Neural cell (in vitro differentiated cells): ENCODE measurements at regions not wholly inside any gene's neighbourhood (a gene's known extent, or its start where the extent isn't known, plus 50 kb on each side); places are given as distances from the start of the nearest gene placed in this dataset.

Experiments
- H2AFZ ChIP-seq: fragments of 200-600, 300-800 bp; sonication (generic), shearing (Covaris generic); 2 replicates; pipeline ENCODE4 v1.6.0; 2014; ENCODE audit warnings: low read depth, mild to moderate bottlenecking, antibody characterized with exemption, low read length, moderate library complexity
- H3F3A ChIP-seq: fragments of 200-600 bp; shearing (Covaris generic); 2 replicates; pipeline ENCODE4 v1.6.1; 2016; ENCODE audit warnings: mild to moderate bottlenecking, moderate library complexity, mixed read lengths, antibody characterized with exemption, low read length; ENCODE audit not compliant: insufficient read depth, poor library complexity, severe bottlenecking
- H3K27ac ChIP-seq: fragments of 200-600, 300-800 bp; sonication (generic), shearing (Covaris generic); 2 replicates; pipeline ENCODE4 v1.5.1; 2014; ENCODE audit warnings: mild to moderate bottlenecking, low read length, moderate library complexity
- H3K27me3 ChIP-seq: fragments of 300-800, 200-600 bp; sonication (generic), shearing (Covaris generic); 2 replicates; pipeline ENCODE4 v1.6.0; 2014; ENCODE audit warnings: mild to moderate bottlenecking, low read depth, low read length, moderate library complexity; ENCODE audit not compliant: insufficient read depth
- H3K36me3 ChIP-seq: fragments of 300-800, 200-600 bp; sonication (generic), shearing (Covaris generic); 2 replicates; pipeline ENCODE4 v1.5.1; 2014; ENCODE audit warnings: mild to moderate bottlenecking, antibody characterized with exemption, low read length, moderate library complexity; ENCODE audit not compliant: insufficient read depth
- H3K4me2 ChIP-seq: fragments of 300-800, 200-600 bp; sonication (generic), shearing (Covaris generic); 2 replicates; pipeline ENCODE4 v1.6.0; 2014; ENCODE audit warnings: mild to moderate bottlenecking, low read length
- H3K4me3 ChIP-seq: fragments of 300-800, 200-600 bp; sonication (generic), shearing (Covaris generic); 2 replicates; pipeline ENCODE4 v1.5.1; 2014; ENCODE audit warnings: mild to moderate bottlenecking, low read length, moderate library complexity
- H3K79me2 ChIP-seq: fragments of 200-600 bp; shearing (Covaris generic); replicated peaks from 2 replicates; pipeline ENCODE4 v1.6.0; 2014; ENCODE audit warnings: mild to moderate bottlenecking, low read length, moderate library complexity; ENCODE audit not compliant: insufficient read depth
- H3K9ac ChIP-seq: fragments of 300-800, 200-600 bp; sonication (generic), shearing (Covaris generic); 2 replicates; pipeline ENCODE4 v1.6.1; 2016; ENCODE audit warnings: mild to moderate bottlenecking, low read length, mixed read lengths
- H3K9me2 ChIP-seq: fragments of 200-600 bp; shearing (Covaris generic); 2 replicates; pipeline ENCODE4 v1.6.1; 2016; ENCODE audit warnings: mild to moderate bottlenecking, low read length, mixed read lengths; ENCODE audit not compliant: insufficient read depth
- H3K9me3 ChIP-seq: fragments of 200-600, 300-800 bp; sonication (generic), shearing (Covaris generic); 2 replicates; pipeline ENCODE4 v1.6.1; 2016; ENCODE audit warnings: mild to moderate bottlenecking, mixed run types, low read length, moderate library complexity, mixed read lengths
- H4K20me1 ChIP-seq: fragments of 200-600 bp; shearing (Covaris generic); 2 replicates; pipeline ENCODE4 v1.6.1; 2016; ENCODE audit warnings: mild to moderate bottlenecking, mixed run types; ENCODE audit not compliant: insufficient read depth
- CTCF ChIP-seq: fragments of 450-650 bp; IDR thresholded peaks from 2 replicates; pipeline ENCODE4 v1.5.1; 2014; ENCODE audit warnings: antibody characterized with exemption, mild to moderate bottlenecking, moderate library complexity; ENCODE audit not compliant: poor library complexity, severe bottlenecking
- EP300 ChIP-seq: fragments of 450-650 bp; conservative IDR thresholded peaks from 2 replicates; pipeline ENCODE4 v1.6.1; 2014; ENCODE audit warnings: antibody characterized with exemption, mild to moderate bottlenecking, moderate library complexity; ENCODE audit not compliant: poor library complexity, severe bottlenecking
- EZH2 ChIP-seq: fragments of 200-600, 300-800 bp; shearing (Covaris generic), sonication (generic); IDR thresholded peaks from 2 replicates; pipeline ENCODE4 v1.6.1; 2014; ENCODE audit warnings: antibody characterized with exemption, low read length, borderline replicate concordance, mild to moderate bottlenecking; ENCODE audit not compliant: insufficient read depth, poor library complexity, severe bottlenecking
- MXI1 ChIP-seq: fragments of 450-650 bp; conservative IDR thresholded peaks from 2 replicates; pipeline ENCODE4 v1.6.1; 2014; ENCODE audit warnings: antibody characterized with exemption, mild to moderate bottlenecking; ENCODE audit not compliant: poor library complexity, severe bottlenecking
- POLR2AphosphoS5 ChIP-seq: IDR thresholded peaks from 2 replicates; pipeline ENCODE4 v1.6.1; 2012
- RAD21 ChIP-seq: fragments of 450-650 bp; conservative IDR thresholded peaks from 2 replicates; pipeline ENCODE4 v1.6.1; 2014; ENCODE audit warnings: antibody characterized with exemption, mild to moderate bottlenecking, moderate library complexity
- REST ChIP-seq: IDR thresholded peaks from 2 replicates; pipeline ENCODE4 v1.6.1; 2012; ENCODE audit warnings: borderline replicate concordance
- SMC3 ChIP-seq: fragments of 450-650 bp; conservative IDR thresholded peaks from 2 replicates; pipeline ENCODE4 v1.6.1; 2014; ENCODE audit warnings: antibody characterized with exemption, mild to moderate bottlenecking, moderate library complexity; ENCODE audit not compliant: poor library complexity
- TAF1 ChIP-seq: IDR thresholded peaks from 2 replicates; pipeline ENCODE4 v1.6.1; 2012; ENCODE audit warnings: low read depth

GRCh38 chr2:226172309-226172708 is 627.3 kb downstream of the IRS1 start:
- H3K27ac ChIP-seq, result no peak overlapping the region
- H3K9me3 ChIP-seq, result no peaks in the 10 kb centered on the region
- H3K4me2 ChIP-seq, result no peak overlapping the region
- H3K36me3 ChIP-seq, result no peaks in the 10 kb centered on the region
- no peaks in the 10 kb centered on the region for H3K9me2 ChIP-seq
- no peaks in the 10 kb centered on the region for H3F3A ChIP-seq
- no peaks in the 10 kb centered on the region for H3K79me2 ChIP-seq
- TF ChIP-seq CTCF, result no peak
- no peak for TF ChIP-seq RAD21
- TF ChIP-seq SMC3, result no peak
- no peak for TF ChIP-seq EP300
- TF ChIP-seq EZH2, result no peak
- no peak for TF ChIP-seq REST
- no peak for TF ChIP-seq TAF1
- no peak for TF ChIP-seq POLR2AphosphoS5
- no peak for TF ChIP-seq MXI1
- no peak overlapping the region for H3K9ac ChIP-seq
- H4K20me1 ChIP-seq, result no peaks in the 10 kb centered on the region
- H3K4me3 ChIP-seq, result no peak overlapping the region
- H3K27me3 ChIP-seq, result no peaks in the 10 kb centered on the region
- no peak overlapping the region for H2AFZ ChIP-seq

- H3K9ac ChIP-seq, result no peak overlapping the region
- H3K79me2 ChIP-seq, result no peaks in the 10 kb centered on the region
- no peak overlapping the region for H3K27ac ChIP-seq
- H2AFZ ChIP-seq, result no peak overlapping the region
- no peaks in the 10 kb centered on the region for H3K36me3 ChIP-seq
- no peaks in the 10 kb centered on the region for H3K9me2 ChIP-seq
- no peaks in the 10 kb centered on the region for H3K9me3 ChIP-seq
- no peaks in the 10 kb centered on the region for H3K27me3 ChIP-seq
- no peaks in the 10 kb centered on the region for H4K20me1 ChIP-seq
- TF ChIP-seq CTCF, result no peak
- no peak for TF ChIP-seq POLR2AphosphoS5
- no peak for TF ChIP-seq EP300
- TF ChIP-seq REST, result no peak
- TF ChIP-seq RAD21, result no peak
- TF ChIP-seq SMC3, result no peak
- TF ChIP-seq EZH2, result no peak
- no peak for TF ChIP-seq TAF1
- H3F3A ChIP-seq, result no peaks in the 10 kb centered on the region
- no peak overlapping the region for H3K4me2 ChIP-seq
- H3K4me3 ChIP-seq, result no peak overlapping the region
Measured at GRCh38 chr2:226169751-226170581, 629.7 kb downstream of the IRS1 start.
